ENCODE measurements at regions not wholly inside any gene's neighbourhood (a gene's known extent, or its start where the extent isn't known, plus 50 kb on each side); places are given as distances from the start of the nearest gene placed in this dataset.

GRCh38 chrX:147405764-147406163 lies 506.0 kb upstream of the FMR1 start:
- Histone ChIP-seq H3K4me1 (ENCODE audit: control insufficient read depth in 2 of 3, insufficient read depth in 2 of 3, low read depth in 1 of 3, low read length in 3 of 3) (no peaks in the 10 kb centered on the region), H3K9ac (ENCODE audit: low read length in 3 of 3) (no peak overlapping the region), H3K4me3 (ENCODE audit: low read length in 3 of 3) (no peak overlapping the region), H3K9me3 (ENCODE audit: control insufficient read depth in 2 of 3, insufficient read depth in 1 of 3, low read length in 3 of 3) (no peaks in the 10 kb centered on the region), H3K36me3 (ENCODE audit: control insufficient read depth in 2 of 3, insufficient read depth in 3 of 3, low read length in 3 of 3) (no peaks in the 10 kb centered on the region), H3K27me3 (ENCODE audit: control insufficient read depth, insufficient read depth, low read length) (no peaks in the 10 kb centered on the region), H3K27ac (ENCODE audit: low read depth in 2 of 2, low read length in 2 of 2) (no peak overlapping the region)
- intact Hi-C loops (cut with DNase I) = no loop called here
- DNase-seq (peak in 1 of 5 donors; percentile 57), FAIRE-seq (no peak)
- TF ChIP-seq, protein P1, sequence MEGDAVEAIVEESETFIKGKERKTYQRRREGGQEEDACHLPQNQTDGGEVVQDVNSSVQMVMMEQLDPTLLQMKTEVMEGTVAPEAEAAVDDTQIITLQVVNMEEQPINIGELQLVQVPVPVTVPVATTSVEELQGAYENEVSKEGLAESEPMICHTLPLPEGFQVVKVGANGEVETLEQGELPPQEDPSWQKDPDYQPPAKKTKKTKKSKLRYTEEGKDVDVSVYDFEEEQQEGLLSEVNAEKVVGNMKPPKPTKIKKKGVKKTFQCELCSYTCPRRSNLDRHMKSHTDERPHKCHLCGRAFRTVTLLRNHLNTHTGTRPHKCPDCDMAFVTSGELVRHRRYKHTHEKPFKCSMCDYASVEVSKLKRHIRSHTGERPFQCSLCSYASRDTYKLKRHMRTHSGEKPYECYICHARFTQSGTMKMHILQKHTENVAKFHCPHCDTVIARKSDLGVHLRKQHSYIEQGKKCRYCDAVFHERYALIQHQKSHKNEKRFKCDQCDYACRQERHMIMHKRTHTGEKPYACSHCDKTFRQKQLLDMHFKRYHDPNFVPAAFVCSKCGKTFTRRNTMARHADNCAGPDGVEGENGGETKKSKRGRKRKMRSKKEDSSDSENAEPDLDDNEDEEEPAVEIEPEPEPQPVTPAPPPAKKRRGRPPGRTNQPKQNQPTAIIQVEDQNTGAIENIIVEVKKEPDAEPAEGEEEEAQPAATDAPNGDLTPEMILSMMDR (IDR thresholded peaks at IDR 0.05; ENCODE audit: borderline replicate concordance, extremely low read depth, insufficient read depth) = no peak

- no peaks in the 10 kb centered on the region for H3K9me3 ChIP-seq (ENCODE audit: control insufficient read depth in 2 of 3, insufficient read depth in 1 of 3, low read length in 3 of 3)
- H3K4me3 ChIP-seq (ENCODE audit: low read length in 3 of 3) = no peak overlapping the region
- FAIRE-seq (no peak), DNase-seq (no peak)
- no peak overlapping the region for H3K9ac ChIP-seq (ENCODE audit: low read length in 3 of 3)
- H3K36me3 ChIP-seq (ENCODE audit: control insufficient read depth in 2 of 3, insufficient read depth in 3 of 3, low read length in 3 of 3) = no peaks in the 10 kb centered on the region
- H3K27ac ChIP-seq (ENCODE audit: low read depth in 2 of 2, low read length in 2 of 2) = no peak overlapping the region
- TF ChIP-seq, protein P1 (IDR thresholded peaks at IDR 0.05; ENCODE audit: borderline replicate concordance, extremely low read depth, insufficient read depth) = no peak
- H3K4me1 ChIP-seq (ENCODE audit: control insufficient read depth in 2 of 3, insufficient read depth in 2 of 3, low read depth in 1 of 3, low read length in 3 of 3) = no peaks in the 10 kb centered on the region
- intact Hi-C loops (cut with DNase I) = no loop called here
- H3K27me3 ChIP-seq (ENCODE audit: control insufficient read depth, insufficient read depth, low read length) = no peaks in the 10 kb centered on the region
Measured at GRCh38 chrX:147403040-147403439, 508.7 kb upstream of the FMR1 start.

DNA sequence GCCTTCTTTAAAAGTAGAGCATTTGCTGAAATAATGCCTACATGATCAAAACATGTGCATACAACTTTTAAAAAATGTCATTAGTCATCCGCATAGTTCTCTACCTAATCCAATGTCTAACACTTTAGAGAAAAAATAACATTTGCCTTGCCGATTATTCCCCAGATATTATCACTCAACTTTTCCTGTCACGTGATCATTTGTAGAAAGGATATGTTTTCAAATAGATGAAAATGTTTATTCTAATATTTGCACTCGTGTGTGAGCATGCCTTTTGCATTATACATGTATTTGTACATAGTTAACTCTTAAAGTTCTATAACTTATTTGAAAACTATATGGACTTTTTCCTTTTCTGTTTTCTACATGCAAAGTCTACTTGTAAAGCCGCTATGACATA lies 533.0 kb upstream of the FMR1 start:
- H3K9me3 ChIP-seq (ENCODE audit: control insufficient read depth in 2 of 3, insufficient read depth in 1 of 3, low read length in 3 of 3) = no peaks in the 10 kb centered on the region
- TF ChIP-seq, protein P1 (IDR thresholded peaks at IDR 0.05; ENCODE audit: borderline replicate concordance, extremely low read depth, insufficient read depth) = no peak

DNA sequence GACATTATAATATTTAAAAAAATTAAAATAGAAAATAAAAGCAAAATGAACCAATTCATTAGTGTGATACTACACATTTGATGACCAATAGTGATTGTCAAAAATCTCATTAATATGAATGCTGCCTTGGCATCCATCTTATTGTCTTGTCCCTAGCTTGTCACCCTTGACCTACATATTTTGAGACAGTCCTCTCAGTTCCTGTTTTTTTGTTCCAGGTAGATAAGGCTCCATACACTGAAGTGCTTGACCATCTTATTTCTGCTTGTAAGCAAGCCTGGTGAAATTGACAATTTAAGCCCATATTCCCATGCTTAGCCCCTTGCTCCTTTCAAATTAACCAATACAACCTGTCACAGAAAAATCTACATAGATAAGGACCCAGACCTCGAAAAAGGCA lies 534.0 kb upstream of the FMR1 start:
- no peak for DNase-seq
- FAIRE-seq = no peak
- TF ChIP-seq, protein P1 (IDR thresholded peaks at IDR 0.05; ENCODE audit: borderline replicate concordance, extremely low read depth, insufficient read depth) = no peak

More for the DNA sequence above, 533.0 kb upstream of the FMR1 start:
- H3K9ac ChIP-seq (ENCODE audit: low read length in 3 of 3) = no peak overlapping the region
- intact Hi-C loops (cut with DNase I) = no loop called here
- H3K36me3 ChIP-seq (ENCODE audit: control insufficient read depth in 2 of 3, insufficient read depth in 3 of 3, low read length in 3 of 3) = no peaks in the 10 kb centered on the region
- no peaks in the 10 kb centered on the region for H3K27me3 ChIP-seq (ENCODE audit: control insufficient read depth, insufficient read depth, low read length)
- H3K4me1 ChIP-seq (ENCODE audit: control insufficient read depth in 2 of 3, insufficient read depth in 2 of 3, low read depth in 1 of 3, low read length in 3 of 3) = no peaks in the 10 kb centered on the region
- FAIRE-seq (no peak), DNase-seq (no peak)
- no peak overlapping the region for H3K27ac ChIP-seq (ENCODE audit: low read depth in 2 of 2, low read length in 2 of 2)
- no peak overlapping the region for H3K4me3 ChIP-seq (ENCODE audit: low read length in 3 of 3)

More for the DNA sequence above, 534.0 kb upstream of the FMR1 start:
- Histone ChIP-seq H3K9ac (ENCODE audit: low read length in 3 of 3) (no peak overlapping the region), H3K9me3 (ENCODE audit: control insufficient read depth in 2 of 3, insufficient read depth in 1 of 3, low read length in 3 of 3) (no peaks in the 10 kb centered on the region), H3K4me1 (ENCODE audit: control insufficient read depth in 2 of 3, insufficient read depth in 2 of 3, low read depth in 1 of 3, low read length in 3 of 3) (no peaks in the 10 kb centered on the region), H3K36me3 (ENCODE audit: control insufficient read depth in 2 of 3, insufficient read depth in 3 of 3, low read length in 3 of 3) (no peaks in the 10 kb centered on the region), H3K27ac (ENCODE audit: low read depth in 2 of 2, low read length in 2 of 2) (no peak overlapping the region), H3K27me3 (ENCODE audit: control insufficient read depth, insufficient read depth, low read length) (no peaks in the 10 kb centered on the region), H3K4me3 (ENCODE audit: low read length in 3 of 3) (no peak overlapping the region)
- intact Hi-C loops (cut with DNase I) = no loop called here
